HG02763 (cell line): ENCODE measurements at regions not wholly inside any gene's neighbourhood (a gene's known extent, or its start where the extent isn't known, plus 50 kb on each side); places are given as distances from the start of the nearest gene placed in this dataset.

Experiments
- ATAC-seq: cut with Tn5 transposase; IDR thresholded peaks from one replicate; pipeline ENCODE4 v1.9.1; 2021; ENCODE audit warnings: mild to moderate bottlenecking, moderate library complexity; ENCODE audit not compliant: unreplicated experiment

- peak; percentile 27 for ATAC-seq
Measured at GRCh38 chr2:57759131-57759530, 287.5 kb upstream of the VRK2 start.

- peak; percentile 87 for ATAC-seq
Measured at GRCh38 chr2:57759822-57760300, 286.7 kb upstream of the VRK2 start.

- peak; percentile 62 for ATAC-seq
Measured at GRCh38 chr2:57760381-57760801, 286.2 kb upstream of the VRK2 start.

GRCh38 chr2:57776916-57777315, 269.7 kb upstream of the VRK2 start:
- no peak for ATAC-seq

GRCh38 chr2:57782587-57782986, 264.0 kb upstream of the VRK2 start:
- no peak for ATAC-seq

- no peak for ATAC-seq
Measured at GRCh38 chr2:57793310-57793709, 253.3 kb upstream of the VRK2 start.

GRCh38 chr2:57796527-57796926, 250.1 kb upstream of the VRK2 start:
- ATAC-seq: no peak

- no peak for ATAC-seq
Measured at GRCh38 chr2:57798346-57798745, 248.3 kb upstream of the VRK2 start.

- ATAC-seq: no peak
Measured at GRCh38 chr2:57802243-57802642, 244.4 kb upstream of the VRK2 start.

GRCh38 chr2:57804971-57805370, 241.6 kb upstream of the VRK2 start:
- ATAC-seq: no peak

- ATAC-seq: no peak
Measured at GRCh38 chr2:57806449-57806968, 240.1 kb upstream of the VRK2 start.

- ATAC-seq: peak; percentile 92
Measured at GRCh38 chr2:57809230-57809629, 237.4 kb upstream of the VRK2 start.

- no peak for ATAC-seq
Measured at GRCh38 chr2:57821088-57821487, 225.5 kb upstream of the VRK2 start.

GRCh38 chr2:57828221-57828620, 218.4 kb upstream of the VRK2 start:
- ATAC-seq: no peak

GRCh38 chr2:57834666-57835065, 211.9 kb upstream of the VRK2 start:
- ATAC-seq: no peak

- no peak for ATAC-seq
Measured at GRCh38 chr2:57842531-57842930, 204.1 kb upstream of the VRK2 start.

- ATAC-seq: no peak
Measured at GRCh38 chr2:57843158-57843557, 203.4 kb upstream of the VRK2 start.

- no peak for ATAC-seq
Measured at GRCh38 chr2:57848723-57849122, 197.9 kb upstream of the VRK2 start.

- no peak for ATAC-seq
Measured at GRCh38 chr2:57849843-57850242, 196.8 kb upstream of the VRK2 start.

GRCh38 chr2:57850415-57851130, 196.0 kb upstream of the VRK2 start:
- ATAC-seq: no peak

GRCh38 chr2:57855212-57855611, 191.4 kb upstream of the VRK2 start:
- no peak for ATAC-seq

- ATAC-seq: no peak
Measured at GRCh38 chr2:57859755-57860154, 186.9 kb upstream of the VRK2 start.

GRCh38 chr2:57862153-57862552, 184.5 kb upstream of the VRK2 start:
- no peak for ATAC-seq
